Right renal pelvis (tissue), 4 donors: ENCODE measurements at regions not wholly inside any gene's neighbourhood (a gene's known extent, or its start where the extent isn't known, plus 50 kb on each side); places are given as distances from the start of the nearest gene placed in this dataset.
"Not testable (repeated sequence)": the region's sequence is repeated elsewhere in the genome, so short reads cannot be mapped to it uniquely, and the experiment has no call there.

Source experiments
- DNase-seq, 4 donors: peaks; one replicate each; pipeline ENCODE4 v3.0.0-alpha.2; 2013; ENCODE audit warnings: low read depth in 4 of 4, low spot score in 3 of 4, missing footprints in 1 of 4

DNA sequence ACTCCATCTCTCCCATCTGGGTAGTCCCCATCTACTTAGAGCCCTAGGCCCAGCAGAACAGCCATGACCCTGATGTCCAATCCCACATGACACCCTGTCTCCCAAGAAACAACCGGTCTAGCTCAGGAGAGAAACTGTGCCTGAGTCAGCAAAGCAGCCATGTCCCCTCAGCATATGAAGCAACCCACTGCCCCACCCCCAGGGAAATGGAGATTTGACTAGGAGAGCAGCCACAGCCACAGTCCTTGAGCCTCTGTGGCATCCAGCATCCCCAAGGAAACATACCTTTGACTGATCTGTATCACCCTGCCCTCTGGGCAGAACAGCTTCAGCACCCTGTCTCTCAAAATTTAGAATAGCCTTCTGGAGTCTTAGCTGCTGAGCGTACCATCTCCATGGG lies 641.9 kb upstream of the FBXO33 start:
- no peak for DNase-seq

DNA sequence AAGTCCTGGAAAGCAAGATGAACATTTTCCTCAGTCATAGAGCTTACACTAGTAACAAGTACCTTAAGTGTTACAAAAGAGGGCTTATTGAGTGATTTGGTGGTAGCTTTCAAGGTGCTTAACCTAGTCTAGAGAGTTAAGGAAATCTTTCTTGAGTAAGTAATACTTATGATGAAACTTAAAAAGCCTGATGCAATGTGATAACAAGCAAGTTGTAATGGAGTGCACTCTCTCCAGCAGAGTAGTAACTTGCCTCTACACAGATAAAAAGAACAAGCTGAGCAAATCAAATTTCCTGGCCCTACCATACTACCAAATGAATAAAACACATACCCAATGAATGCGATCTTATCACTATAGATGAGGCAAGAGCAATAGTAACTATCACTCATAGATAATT lies 639.9 kb upstream of the FBXO33 start:
- no peak for DNase-seq

DNA sequence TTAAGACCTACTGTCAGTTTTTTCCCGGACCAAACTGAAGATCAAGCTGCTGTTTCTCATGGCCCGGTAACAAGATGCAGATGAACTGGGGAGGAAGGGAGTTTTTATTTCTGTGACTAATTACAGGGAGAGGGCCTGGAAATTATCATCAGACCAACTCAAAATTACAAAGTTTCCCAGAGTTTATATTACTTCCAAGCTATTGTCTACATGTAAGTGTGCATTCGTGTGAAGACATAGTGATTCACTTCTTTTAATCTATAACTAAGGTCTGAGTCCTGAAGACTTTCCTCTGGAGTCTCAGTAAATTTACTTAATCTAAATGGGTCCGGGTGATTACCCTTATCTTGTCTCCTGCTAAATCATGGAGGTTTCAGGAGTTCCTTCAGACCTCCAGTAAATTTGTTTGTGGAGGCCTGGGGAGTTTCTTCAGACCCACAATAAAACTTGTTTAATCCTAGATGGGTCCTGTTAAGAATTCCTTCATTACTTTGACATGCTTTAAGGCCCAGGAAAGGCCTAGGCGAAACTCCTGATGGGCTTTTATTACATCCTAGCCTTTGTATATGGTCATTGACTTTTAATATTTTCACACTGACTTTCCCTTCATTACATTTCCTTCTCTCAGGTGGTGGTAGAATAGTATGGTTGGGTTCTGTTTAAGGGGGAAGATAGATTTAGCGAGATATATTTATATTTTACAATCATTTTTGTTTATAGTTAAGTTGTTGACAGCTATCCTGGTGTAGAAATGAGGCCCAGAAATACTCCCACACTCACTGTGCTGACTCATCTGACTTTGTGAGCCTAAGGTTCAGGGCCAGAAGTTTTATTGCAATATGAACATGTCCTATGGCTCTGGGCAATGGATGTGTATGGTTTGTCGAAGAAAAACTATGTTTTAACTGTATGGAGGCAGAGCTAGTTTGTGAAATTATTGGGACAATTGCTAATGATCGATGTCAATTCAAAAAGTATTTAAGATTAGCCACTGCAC lies 627.0 kb upstream of the FBXO33 start:
- peak in 1 of 4 donors; percentile 19 for DNase-seq

DNA sequence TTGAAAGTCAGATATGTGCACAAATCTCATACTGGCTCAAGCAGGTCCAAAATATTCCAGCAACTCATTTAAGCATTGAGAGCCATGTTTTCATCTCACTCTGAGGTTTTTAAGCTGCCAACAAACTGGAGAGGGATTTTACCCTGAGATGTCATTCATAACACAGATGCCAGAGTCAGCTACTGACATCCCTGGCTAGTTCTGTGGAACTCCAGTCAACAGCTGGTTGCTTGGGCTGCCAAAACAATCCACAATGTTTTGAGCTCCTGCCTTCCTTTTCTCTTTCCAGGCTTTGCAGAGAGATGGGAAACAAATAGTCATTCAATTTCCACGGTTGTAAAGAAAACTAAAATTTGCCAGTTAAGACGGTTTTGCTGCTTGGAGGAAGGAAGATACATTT lies 621.2 kb upstream of the FBXO33 start:
- DNase-seq: no peak

DNA sequence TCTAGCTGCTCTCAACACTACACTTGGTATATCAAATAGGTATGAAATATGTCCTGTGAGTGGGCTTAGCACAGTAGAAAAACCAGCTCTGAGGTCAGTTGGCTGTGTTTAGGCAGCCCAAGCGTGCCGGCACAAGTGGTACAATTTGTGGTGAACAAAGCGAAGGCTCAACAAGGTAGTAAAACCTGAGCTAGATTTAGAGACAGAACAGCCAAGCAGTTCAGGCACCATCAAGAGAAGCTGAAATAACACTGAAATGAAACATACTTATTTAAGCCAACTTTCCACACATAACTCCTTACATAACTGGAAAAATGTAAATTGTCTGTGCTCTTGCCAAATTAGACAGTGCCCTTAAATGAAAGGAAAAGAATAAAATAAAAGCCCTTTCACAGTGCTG lies 596.8 kb upstream of the FBXO33 start:
- DNase-seq: no peak

DNA sequence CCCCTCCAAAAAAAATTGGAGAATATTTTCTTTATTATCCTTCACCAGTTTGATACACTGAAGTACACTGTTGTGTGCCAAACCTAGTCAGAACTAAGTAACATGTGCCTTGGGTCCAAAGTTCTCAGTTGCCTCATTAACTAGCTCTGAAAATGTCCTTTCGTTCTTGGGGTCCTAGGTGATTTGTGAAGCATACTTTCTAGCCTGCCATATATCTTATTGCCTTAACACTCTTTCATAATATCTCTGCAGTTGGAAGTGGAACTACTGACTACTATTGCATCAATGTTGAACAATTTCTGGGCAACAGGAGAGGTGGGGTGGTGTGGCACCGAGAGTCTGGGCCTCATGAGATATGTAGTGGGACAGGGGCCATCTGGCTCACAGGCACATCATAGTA lies 592.9 kb upstream of the FBXO33 start:
- DNase-seq: no peak

DNA sequence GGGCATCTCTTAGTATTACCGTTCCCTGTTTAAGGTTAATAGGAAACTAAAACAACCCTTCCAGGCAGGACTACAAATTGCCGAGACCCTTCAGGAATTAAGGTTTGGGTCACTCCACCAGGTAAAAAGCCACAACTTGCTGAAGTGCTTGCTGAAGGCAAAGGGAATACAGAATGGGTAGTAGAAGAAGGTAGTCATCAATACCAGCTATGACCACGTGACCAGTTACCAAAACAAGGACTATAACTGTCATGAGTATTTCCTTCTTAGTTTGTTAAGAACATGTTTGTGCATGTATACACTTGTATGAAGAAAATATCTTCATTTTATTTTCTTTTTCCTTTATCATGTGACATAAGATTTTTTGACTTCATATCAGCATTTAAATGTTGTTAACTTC lies 578.7 kb upstream of the FBXO33 start:
- DNase-seq: no peak

DNA sequence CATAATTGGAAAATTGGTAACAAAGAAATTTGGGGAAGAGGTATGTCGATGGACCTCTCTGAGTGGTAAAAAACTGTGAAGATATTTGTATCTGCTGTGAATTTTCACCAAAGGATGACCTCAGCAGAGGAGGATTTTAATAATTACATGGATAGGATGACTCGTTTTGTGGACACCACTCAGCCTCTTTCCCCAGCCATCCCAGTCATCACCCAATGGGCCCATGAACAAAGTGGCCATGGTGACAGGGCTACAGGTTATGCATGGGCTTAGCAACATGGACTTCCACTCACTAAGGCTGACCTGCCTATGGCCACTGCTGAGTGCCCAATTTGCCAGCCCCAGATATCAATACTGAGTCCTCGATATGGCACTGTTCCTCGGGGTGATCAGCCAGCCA lies 577.5 kb upstream of the FBXO33 start:
- no peak for DNase-seq

DNA sequence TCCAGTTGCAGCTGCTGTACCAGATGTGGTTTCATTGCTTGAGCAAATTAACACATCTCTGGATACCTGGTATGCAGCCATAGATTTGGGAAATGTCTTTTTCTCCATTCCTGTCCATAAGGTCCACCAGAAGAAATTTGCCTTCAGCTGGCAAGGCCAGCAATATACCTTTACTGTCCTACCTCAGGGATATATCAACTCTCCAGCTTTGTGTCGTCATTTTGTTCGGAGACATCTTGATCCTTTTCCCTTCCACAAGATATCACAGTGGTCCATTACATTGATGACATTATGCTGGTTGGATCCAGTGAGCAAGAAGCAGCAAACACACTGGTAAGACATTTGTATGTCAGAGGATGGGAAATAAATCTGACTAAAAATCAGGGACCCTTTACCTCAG lies 576.1 kb upstream of the FBXO33 start:
- DNase-seq: not testable (repeated sequence)

DNA sequence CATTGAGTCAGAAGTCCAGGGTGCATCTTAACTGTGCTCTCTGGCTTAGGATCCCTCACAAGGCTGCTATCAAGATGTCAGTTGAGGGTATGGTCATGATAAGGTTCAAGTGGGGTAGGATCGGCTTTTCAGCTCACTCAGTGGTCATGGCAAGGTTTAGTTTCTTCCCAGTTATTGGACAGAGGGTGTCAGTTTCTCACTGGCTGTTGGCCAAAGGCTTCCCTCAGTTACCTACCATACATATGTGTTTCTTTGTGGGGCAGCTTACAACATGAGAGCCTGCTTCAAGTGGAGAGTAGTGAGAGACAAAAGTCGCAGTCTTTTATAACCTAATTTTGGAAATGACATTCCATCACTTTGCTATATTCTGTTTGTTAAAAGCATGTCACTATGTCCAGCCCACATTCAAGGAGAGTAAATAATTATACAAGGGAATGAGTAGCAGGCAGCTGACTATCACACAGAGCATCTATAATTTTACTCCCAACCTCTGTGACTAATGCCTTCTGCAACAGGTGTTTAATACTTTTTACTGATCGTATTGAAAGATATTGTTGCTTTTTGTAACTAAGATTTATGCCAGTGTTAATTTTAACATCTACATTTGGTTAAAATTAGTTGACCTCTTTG lies 572.8 kb upstream of the FBXO33 start:
- no peak for DNase-seq

DNA sequence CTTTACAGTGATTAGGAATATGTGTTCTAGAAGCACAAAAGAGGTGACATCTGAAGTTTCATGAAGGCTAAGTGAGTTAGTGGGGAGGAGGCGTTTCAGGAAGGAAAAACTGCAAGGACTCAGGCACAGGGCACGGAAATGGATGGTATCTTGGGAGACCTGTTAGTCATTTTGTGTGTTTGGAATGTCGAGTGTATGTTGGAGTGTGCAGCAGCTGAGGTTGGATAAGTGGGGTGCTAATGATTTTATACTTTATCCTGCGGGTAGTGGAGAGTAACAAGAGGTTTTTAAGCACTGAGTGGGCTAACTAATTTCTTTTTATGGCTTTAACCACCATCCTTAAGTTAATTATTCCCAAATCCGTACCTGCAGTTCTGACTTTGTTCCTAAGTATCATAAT lies 571.5 kb upstream of the FBXO33 start:
- DNase-seq: no peak

DNA sequence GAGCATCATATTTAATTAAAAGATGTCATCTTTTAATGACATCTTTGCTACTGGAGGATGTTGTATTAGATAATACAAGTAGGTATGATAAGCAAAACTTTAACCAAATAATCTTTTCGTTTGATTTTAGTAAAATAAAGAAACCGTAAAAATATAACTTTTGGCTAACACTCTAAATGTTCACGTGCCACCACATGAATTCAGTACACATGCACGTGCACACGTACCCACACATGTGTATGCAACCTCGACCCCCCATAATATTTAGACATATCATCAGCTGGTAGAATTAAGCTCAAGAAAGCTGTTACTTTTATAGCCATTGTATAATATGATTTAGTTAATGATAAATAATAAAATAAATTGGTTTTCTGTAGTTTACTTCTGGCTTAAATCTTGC lies 566.6 kb upstream of the FBXO33 start:
- DNase-seq: no peak

DNA sequence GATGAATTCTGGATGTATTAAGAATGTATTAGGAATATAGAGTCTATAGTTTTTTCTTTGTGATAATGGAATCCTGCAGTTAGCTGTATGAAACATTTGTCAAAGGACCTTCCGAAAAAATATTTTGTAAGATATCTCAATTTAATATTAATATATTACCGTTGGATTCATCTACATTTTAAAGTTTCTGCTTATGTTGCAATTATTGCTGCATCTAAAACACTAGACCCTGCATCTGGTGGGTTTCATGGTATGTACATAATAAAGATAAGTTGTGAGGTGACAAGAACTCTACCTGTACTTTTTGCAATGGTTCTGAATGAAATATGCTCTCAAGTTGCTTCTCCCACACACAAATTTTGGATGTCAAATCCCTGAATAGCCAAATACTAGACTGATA lies 565.9 kb upstream of the FBXO33 start:
- no peak for DNase-seq

DNA sequence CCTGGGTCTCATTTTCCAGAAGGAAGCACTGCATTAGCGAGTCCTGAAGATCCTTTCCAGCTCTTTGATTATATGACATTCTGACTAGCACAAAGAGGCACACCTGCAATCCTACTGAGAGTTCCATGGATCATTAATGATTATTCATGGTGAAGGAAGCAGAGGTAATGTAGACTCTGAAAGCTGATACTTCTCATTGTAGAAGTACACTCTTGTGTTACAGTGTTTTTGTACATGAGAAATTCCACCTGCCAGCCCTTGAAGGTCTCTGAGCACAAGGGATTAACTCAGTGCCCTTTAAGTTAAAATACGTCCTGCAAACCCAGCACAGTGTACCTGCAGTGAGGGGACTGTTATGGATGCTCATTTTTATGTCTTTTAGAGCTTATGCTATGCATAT lies 558.8 kb upstream of the FBXO33 start:
- peak in 2 of 4 donors; percentile 11 to 24 for DNase-seq

DNA sequence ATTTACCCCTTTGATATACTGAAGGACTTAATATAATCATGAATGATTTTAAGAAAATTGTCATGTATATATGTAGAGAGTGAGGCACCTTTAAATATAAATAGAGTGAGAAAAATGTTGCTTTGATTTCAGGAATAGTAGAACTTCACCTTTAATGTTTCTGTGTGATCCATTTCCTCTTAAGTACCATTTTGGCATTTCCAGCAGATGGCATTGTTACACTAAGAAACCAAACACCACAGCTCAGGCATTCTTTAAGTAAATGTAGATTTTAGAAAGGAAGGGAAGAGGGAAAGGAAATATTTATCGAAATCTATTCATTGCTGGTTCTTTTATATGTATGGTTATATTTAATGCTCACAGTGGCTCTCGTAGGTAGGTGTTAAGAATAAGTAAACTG lies 556.7 kb upstream of the FBXO33 start:
- DNase-seq: peak; percentile 38 to 65 (median 57)

DNA sequence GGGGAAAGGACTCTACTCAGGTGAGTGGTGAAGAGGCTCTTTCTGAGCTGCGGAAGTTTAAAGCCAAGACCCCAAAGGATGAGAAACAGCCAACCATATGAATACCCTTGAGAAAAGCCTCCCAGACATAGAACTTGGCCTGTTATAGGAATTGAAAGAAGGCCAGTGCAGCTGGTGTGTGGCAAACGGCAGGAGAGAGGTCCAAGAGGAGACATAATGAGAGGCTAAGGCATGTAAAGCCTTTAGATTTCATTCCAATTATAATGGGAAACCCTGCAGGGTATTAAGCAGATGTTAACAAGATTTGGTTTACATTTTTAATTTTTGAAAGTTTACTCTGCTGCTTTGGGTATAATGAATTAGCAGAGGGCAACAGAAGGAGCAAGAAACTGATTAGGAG lies 552.1 kb upstream of the FBXO33 start:
- DNase-seq: no peak

DNA sequence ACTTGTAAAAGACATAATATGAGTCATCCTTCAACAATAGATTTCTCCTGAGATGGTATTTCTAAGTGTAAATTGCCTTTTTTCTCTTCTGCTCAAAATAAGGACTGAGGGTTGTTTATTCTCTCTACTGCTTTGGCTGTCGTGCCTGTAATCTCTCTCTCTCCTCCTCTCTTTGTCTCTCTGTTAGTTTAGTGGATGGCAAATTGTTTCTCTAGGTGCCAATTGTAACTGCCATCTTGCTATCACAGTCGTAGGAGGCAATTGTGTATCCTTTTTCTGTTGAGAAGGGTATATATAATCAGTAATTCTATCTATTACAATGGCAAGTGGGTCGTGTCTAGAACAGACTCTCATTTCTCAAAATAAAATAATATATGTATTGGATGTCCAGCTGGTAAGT lies 545.0 kb upstream of the FBXO33 start:
- no peak for DNase-seq

DNA sequence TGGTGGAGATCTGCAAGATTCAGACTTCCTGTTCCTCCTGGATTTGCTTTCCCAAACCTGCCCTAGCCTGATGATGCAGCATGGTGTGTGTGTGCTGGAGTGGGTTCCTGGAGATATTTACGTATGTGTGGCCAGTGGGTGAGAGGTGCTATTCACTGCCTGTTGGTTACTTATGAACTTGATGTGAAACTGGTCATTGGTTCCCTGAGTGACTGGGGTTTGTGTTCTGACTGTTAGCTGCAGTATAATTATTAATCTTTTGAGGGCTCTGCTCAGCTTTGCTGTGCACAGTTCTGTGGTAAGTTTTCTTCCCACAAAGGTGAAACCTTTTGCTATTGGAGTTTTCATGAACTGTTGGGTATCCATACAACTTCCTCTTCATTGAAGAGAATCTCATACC lies 541.8 kb upstream of the FBXO33 start:
- no peak for DNase-seq

DNA sequence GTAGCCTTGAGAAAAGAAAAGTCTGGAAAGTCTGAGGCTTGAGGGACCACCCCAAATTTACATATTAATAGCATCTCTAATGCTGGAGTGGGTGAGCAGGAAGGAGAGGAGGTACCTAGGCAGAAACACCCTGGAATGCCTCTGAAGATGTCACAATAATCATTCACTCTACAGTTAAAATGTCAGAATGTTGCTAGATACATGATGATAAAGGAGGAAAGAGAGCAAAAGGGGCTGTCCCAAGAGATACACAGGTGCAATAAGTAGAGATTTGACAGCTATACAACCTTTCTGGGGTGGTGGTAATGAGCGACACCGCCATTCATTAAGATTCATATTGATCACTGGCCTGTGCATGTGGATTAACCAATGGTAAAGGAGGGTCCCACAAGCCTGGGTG lies 540.5 kb upstream of the FBXO33 start:
- DNase-seq: no peak

DNA sequence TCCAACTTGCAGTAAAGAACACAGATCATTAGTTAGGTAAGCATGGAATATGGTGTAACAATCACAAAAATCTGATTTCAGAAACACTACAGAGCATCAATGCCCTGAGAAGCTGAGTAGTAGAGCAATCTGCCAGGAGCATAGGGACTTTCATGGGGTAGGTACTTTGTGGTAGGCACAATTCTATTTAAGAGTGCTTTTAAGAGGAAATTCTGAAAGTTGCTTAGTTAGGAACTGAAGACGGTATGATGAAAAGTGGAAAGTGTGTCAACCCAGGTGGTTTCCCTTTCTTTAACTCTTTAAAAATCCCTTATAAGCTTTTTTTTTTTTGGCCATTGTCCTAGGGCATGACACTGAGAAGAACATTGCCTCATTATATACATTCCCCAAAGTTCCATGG lies 535.7 kb upstream of the FBXO33 start:
- no peak for DNase-seq

DNA sequence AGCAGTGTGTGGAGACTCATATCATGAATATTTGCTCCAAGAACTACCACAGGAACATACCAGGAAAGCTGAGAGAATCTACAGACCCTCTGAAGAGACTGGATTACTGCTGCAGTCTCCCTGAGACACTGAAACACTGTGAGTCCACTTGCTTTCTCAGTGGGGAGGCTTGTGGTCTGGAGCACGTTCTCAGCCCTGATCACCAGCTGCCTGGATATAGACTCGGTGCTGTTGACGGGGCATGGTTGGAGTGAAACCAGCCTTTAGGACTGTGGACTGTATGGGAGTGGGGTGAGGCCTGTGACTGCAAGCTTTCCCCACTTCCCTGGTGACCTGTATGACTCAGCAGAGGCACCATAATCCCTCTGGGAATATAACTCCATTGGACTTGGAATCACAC lies 525.8 kb upstream of the FBXO33 start:
- no peak for DNase-seq

DNA sequence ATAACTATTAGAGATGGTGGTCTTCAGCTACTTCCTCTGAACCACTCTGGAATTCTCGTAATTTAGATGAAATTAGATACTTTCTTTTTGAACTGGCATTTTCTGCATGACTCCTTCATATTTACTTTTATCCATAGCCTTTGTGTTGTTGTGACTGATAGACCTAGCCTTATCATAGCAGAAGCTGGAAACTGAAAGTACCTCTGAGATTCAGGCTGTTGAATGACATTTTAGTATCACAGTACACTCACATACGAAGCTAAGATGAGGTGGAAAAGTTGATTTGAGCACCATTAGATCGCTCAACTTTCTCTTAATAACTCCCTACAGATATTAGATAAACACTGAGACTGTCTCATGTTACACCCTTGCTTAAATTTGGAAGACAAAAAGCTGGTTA lies 525.1 kb upstream of the FBXO33 start:
- DNase-seq: no peak
